GM06990 (cell line): ENCODE measurements at regions not wholly inside any gene's neighbourhood (a gene's known extent, or its start where the extent isn't known, plus 50 kb on each side); places are given as distances from the start of the nearest gene placed in this dataset.
A peak's percentile ranks its signal among the peaks of the same experiment; 100 is the strongest.

Experiments
- DNase-seq: peaks from one replicate; pipeline ENCODE4 v3.0.0-alpha.2; 2011; ENCODE audit not compliant: insufficient read length; ENCODE audit errors: extremely low read depth
- H3K27me3 ChIP-seq: replicated peaks from 2 replicates; pipeline ENCODE4 v1.6.0; 2011; ENCODE audit warnings: low read length; ENCODE audit not compliant: control insufficient read depth, insufficient read depth
- H3K36me3 ChIP-seq: 2 replicates; pipeline ENCODE4 v1.5.1; 2011; ENCODE audit warnings: low read length; ENCODE audit not compliant: control insufficient read depth, insufficient read depth
- H3K4me3 ChIP-seq: replicated peaks from 2 replicates; pipeline ENCODE4 v1.5.1; 2011; ENCODE audit warnings: low read depth, mild to moderate bottlenecking, control low read depth, low read length
- CTCF ChIP-seq: IDR thresholded peaks from 2 replicates; pipeline ENCODE4 v1.5.1; 2011; ENCODE audit warnings: low read length, control low read depth, mild to moderate bottlenecking, inconsistent platforms; ENCODE audit not compliant: insufficient read depth, poor library complexity, severe bottlenecking

- no peaks in the 10 kb centered on the region for H3K36me3 ChIP-seq
- no peaks in the 10 kb centered on the region; the same call in 1 of the 2 replicates for H3K27me3 ChIP-seq
- TF ChIP-seq CTCF = no peak
- H3K4me3 ChIP-seq = no peak overlapping the region
- DNase-seq = no peak
Measured at GRCh38 chr3:40618158-40618557, 93.4 kb downstream of the ZNF621 start.

GRCh38 chr3:40620151-40620550, 95.4 kb downstream of the ZNF621 start:
- Histone ChIP-seq H3K4me3 (no peak overlapping the region), H3K36me3 (no peaks in the 10 kb centered on the region), H3K27me3 (no peaks in the 10 kb centered on the region; the same call in 1 of the 2 replicates)
- DNase-seq = no peak
- no peak for TF ChIP-seq CTCF

- H3K36me3 ChIP-seq = no peaks in the 10 kb centered on the region
- TF ChIP-seq CTCF = no peak
- H3K4me3 ChIP-seq = no peak overlapping the region
- no peaks in the 10 kb centered on the region; the same call in 1 of the 2 replicates for H3K27me3 ChIP-seq
- no peak for DNase-seq
Measured at GRCh38 chr3:40621252-40621651, 96.5 kb downstream of the ZNF621 start.

GRCh38 chr3:40623567-40623966, 98.8 kb downstream of the ZNF621 start:
- DNase-seq = peak; percentile 47

GRCh38 chr3:40624189-40624769, 99.5 kb downstream of the ZNF621 start:
- no peaks in the 10 kb centered on the region for H3K27me3 ChIP-seq
- H3K36me3 ChIP-seq = no peaks in the 10 kb centered on the region
- TF ChIP-seq CTCF = no peak
- H3K4me3 ChIP-seq = no peak overlapping the region
- DNase-seq = no peak

More at GRCh38 chr3:40623567-40623966, 98.8 kb downstream of the ZNF621 start:
- TF ChIP-seq CTCF = no peak
- H3K27me3 ChIP-seq = no peaks in the 10 kb centered on the region
- no peak overlapping the region for H3K4me3 ChIP-seq
- H3K36me3 ChIP-seq = no peaks in the 10 kb centered on the region

- no peaks in the 10 kb centered on the region for H3K27me3 ChIP-seq
- DNase-seq = no peak
- H3K36me3 ChIP-seq = no peaks in the 10 kb centered on the region
- no peak overlapping the region for H3K4me3 ChIP-seq
- no peak for TF ChIP-seq CTCF
Measured at GRCh38 chr3:40627095-40627494, 102.3 kb downstream of the ZNF621 start.
